ENCODE measurements at regions not wholly inside any gene's neighbourhood (a gene's known extent, or its start where the extent isn't known, plus 50 kb on each side); places are given as distances from the start of the nearest gene placed in this dataset.

GRCh38 chr18:10160251-10160650, 246.4 kb downstream of the VAPA start:
- Histone ChIP-seq H3K4me1 (ENCODE audit: control insufficient read depth in 2 of 3, insufficient read depth in 2 of 3, low read depth in 1 of 3, low read length in 3 of 3) (no peaks in the 10 kb centered on the region), H3K4me3 (ENCODE audit: low read length in 3 of 3) (no peak overlapping the region), H3K36me3 (ENCODE audit: control insufficient read depth in 2 of 3, insufficient read depth in 3 of 3, low read length in 3 of 3) (no peaks in the 10 kb centered on the region), H3K9ac (ENCODE audit: low read length in 3 of 3) (no peak overlapping the region), H3K9me3 (ENCODE audit: control insufficient read depth in 2 of 3, insufficient read depth in 1 of 3, low read length in 3 of 3) (no peaks in the 10 kb centered on the region), H3K27ac (ENCODE audit: low read depth in 2 of 2, low read length in 2 of 2) (no peak overlapping the region), H3K27me3 (ENCODE audit: control insufficient read depth, insufficient read depth, low read length) (no peaks in the 10 kb centered on the region)
- intact Hi-C loops (cut with DNase I), result no loop called here
- DNase-seq, result no peak
- TF ChIP-seq, protein P1, sequence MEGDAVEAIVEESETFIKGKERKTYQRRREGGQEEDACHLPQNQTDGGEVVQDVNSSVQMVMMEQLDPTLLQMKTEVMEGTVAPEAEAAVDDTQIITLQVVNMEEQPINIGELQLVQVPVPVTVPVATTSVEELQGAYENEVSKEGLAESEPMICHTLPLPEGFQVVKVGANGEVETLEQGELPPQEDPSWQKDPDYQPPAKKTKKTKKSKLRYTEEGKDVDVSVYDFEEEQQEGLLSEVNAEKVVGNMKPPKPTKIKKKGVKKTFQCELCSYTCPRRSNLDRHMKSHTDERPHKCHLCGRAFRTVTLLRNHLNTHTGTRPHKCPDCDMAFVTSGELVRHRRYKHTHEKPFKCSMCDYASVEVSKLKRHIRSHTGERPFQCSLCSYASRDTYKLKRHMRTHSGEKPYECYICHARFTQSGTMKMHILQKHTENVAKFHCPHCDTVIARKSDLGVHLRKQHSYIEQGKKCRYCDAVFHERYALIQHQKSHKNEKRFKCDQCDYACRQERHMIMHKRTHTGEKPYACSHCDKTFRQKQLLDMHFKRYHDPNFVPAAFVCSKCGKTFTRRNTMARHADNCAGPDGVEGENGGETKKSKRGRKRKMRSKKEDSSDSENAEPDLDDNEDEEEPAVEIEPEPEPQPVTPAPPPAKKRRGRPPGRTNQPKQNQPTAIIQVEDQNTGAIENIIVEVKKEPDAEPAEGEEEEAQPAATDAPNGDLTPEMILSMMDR (IDR thresholded peaks at IDR 0.05; ENCODE audit: borderline replicate concordance, extremely low read depth, insufficient read depth), result no peak
- FAIRE-seq, result no peak

- no peak for FAIRE-seq
Observed at GRCh38 chr18:10161315-10161714, 247.5 kb downstream of the VAPA start.

DNA sequence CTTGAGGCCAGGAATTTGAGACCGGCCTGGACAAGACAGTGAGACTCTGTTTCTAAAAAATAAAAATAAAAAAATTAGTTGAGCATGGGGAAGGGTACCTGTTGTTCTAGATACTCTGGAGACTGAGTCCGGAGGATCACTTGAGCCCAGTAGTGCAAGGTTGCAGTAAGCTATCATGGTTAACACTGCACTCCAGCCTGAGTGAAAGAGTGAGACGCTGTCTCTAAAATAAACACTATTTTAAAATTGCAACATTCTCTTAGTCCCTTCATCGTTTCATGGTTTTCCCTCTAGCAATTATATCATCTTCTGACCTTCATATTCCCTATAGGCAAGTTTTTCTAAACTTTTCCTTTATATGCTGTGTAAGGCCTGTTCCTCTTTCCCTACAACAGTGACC, 248.5 kb downstream of the VAPA start:
- Histone ChIP-seq H3K36me3 (ENCODE audit: control insufficient read depth in 2 of 3, insufficient read depth in 3 of 3, low read length in 3 of 3) (no peaks in the 10 kb centered on the region), H3K4me3 (ENCODE audit: low read length in 3 of 3) (no peak overlapping the region), H3K9ac (ENCODE audit: low read length in 3 of 3) (no peak overlapping the region), H3K9me3 (ENCODE audit: control insufficient read depth in 2 of 3, insufficient read depth in 1 of 3, low read length in 3 of 3) (no peaks in the 10 kb centered on the region), H3K4me1 (ENCODE audit: control insufficient read depth in 2 of 3, insufficient read depth in 2 of 3, low read depth in 1 of 3, low read length in 3 of 3) (no peaks in the 10 kb centered on the region), H3K27ac (ENCODE audit: low read depth in 2 of 2, low read length in 2 of 2) (no peak overlapping the region), H3K27me3 (ENCODE audit: control insufficient read depth, insufficient read depth, low read length) (no peaks in the 10 kb centered on the region)
- intact Hi-C loops (cut with DNase I), result no loop called here
- TF ChIP-seq, protein P1 (IDR thresholded peaks at IDR 0.05; ENCODE audit: borderline replicate concordance, extremely low read depth, insufficient read depth), result no peak
- DNase-seq (no peak), FAIRE-seq (no peak)

More at GRCh38 chr18:10161315-10161714, 247.5 kb downstream of the VAPA start:
- no peaks in the 10 kb centered on the region for H3K36me3 ChIP-seq (ENCODE audit: control insufficient read depth in 2 of 3, insufficient read depth in 3 of 3, low read length in 3 of 3)
- no peak overlapping the region for H3K9ac ChIP-seq (ENCODE audit: low read length in 3 of 3)
- H3K4me1 ChIP-seq (ENCODE audit: control insufficient read depth in 2 of 3, insufficient read depth in 2 of 3, low read depth in 1 of 3, low read length in 3 of 3), result no peaks in the 10 kb centered on the region
- H3K9me3 ChIP-seq (ENCODE audit: control insufficient read depth in 2 of 3, insufficient read depth in 1 of 3, low read length in 3 of 3), result no peaks in the 10 kb centered on the region
- H3K27me3 ChIP-seq (ENCODE audit: control insufficient read depth, insufficient read depth, low read length), result no peaks in the 10 kb centered on the region
- TF ChIP-seq, protein P1 (IDR thresholded peaks at IDR 0.05; ENCODE audit: borderline replicate concordance, extremely low read depth, insufficient read depth), result no peak
- intact Hi-C loops (cut with DNase I), result no loop called here
- DNase-seq, result no peak
- H3K4me3 ChIP-seq (ENCODE audit: low read length in 3 of 3), result no peak overlapping the region
- H3K27ac ChIP-seq (ENCODE audit: low read depth in 2 of 2, low read length in 2 of 2), result no peak overlapping the region

All from kidney (tissue), 13 donors.